HCT116 (cell line): ENCODE measurements at regions not wholly inside any gene's neighbourhood (a gene's known extent, or its start where the extent isn't known, plus 50 kb on each side); places are given as distances from the start of the nearest gene placed in this dataset.

ENCODE experiments used
- ATAC-seq: fragments of 200-7000 bp; cut with Tn5 transposase; 2 replicates; pipeline ENCODE4 v1.9.1; 2020; ENCODE audit warnings: mild to moderate bottlenecking, moderate library complexity
- BruUV-seq: library from RNA; stranded (reverse); fragments of 400-500 nt; replicated peaks from 2 replicates; lab custom pipeline; 2021; lab: Mats Ljungman, UMichigan
- CTCF ChIA-PET: fragments of 300-600 bp; sonication (Branson Sonifier 250); formaldehyde crosslinking; loops from one replicate; lab custom pipeline; 2021; ENCODE audit warnings: antibody characterized with exemption; lab: Charles Lee
- POLR2A ChIA-PET: fragments of 300-600, 350-600 bp; sonication (Branson Sonifier 250); formaldehyde crosslinking; loops from one replicate; lab custom pipeline; 2021; ENCODE audit warnings: antibody characterized with exemption; lab: Charles Lee
- RAD21 ChIA-PET, 2 experiments: fragments of 300-600 bp; sonication (Branson Sonifier 250); formaldehyde crosslinking; loops; one replicate each; lab custom pipeline; 2023; ENCODE audit warnings: low total read pairs in 2 of 2; ENCODE audit not compliant: uncharacterized antibody in 2 of 2, unreplicated experiment in 2 of 2, low non-redundant PET in 1 of 2; lab: Charles Lee
- DNase-seq: peaks from one replicate; pipeline ENCODE4 v3.0.0-alpha.2; 2010; ENCODE audit warnings: low read depth, low spot score
- H2AFZ ChIP-seq: fragments of 200-600 bp; shearing (Covaris generic), sonication (generic); 2 replicates; pipeline ENCODE4 v1.6.1; 2017; ENCODE audit warnings: low read depth, mixed run types, mixed read lengths, antibody characterized with exemption, low read length; ENCODE audit not compliant: poor library complexity, severe bottlenecking
- H3K27ac ChIP-seq: 2 replicates; pipeline ENCODE4 v1.5.1; 2012; ENCODE audit warnings: low read depth, low read length
- H3K27me3 ChIP-seq: fragments of 200-600 bp; sonication (generic); 2 replicates; pipeline ENCODE4 v1.6.1; 2016; ENCODE audit warnings: mixed run types, low read length, mixed read lengths; ENCODE audit not compliant: insufficient read depth
- H3K36me3 ChIP-seq, 2 experiments: fragments of 200-500 bp in 1 of 2; fragments of 200-600 bp in 1 of 2; sonication (Bioruptor generic) in 1 of 2; sonication (generic) in 1 of 2; 2 replicates each; pipeline versions ENCODE4 v1.5.1 to v1.6.1; 2014 to 2016; ENCODE audit warnings: low read length in 2 of 2, inconsistent platforms in 1 of 2, mixed read lengths in 1 of 2, mixed run types in 1 of 2; ENCODE audit not compliant: insufficient read depth in 2 of 2, control insufficient read depth in 1 of 2
- H3K4me1 ChIP-seq, 2 experiments: fragments of 200-600 bp in 1 of 2; sonication (generic) in 1 of 2; 2 replicates each; pipeline versions ENCODE4 v1.5.1 to v1.6.1; 2012 to 2017; ENCODE audit warnings: low read length in 2 of 2, inconsistent platforms in 1 of 2, mild to moderate bottlenecking in 1 of 2, mixed read lengths in 1 of 2, mixed run types in 1 of 2, moderate library complexity in 1 of 2; ENCODE audit not compliant: insufficient read depth in 2 of 2, control insufficient read depth in 1 of 2
- H3K4me2 ChIP-seq: fragments of 200-600 bp; sonication (generic); 2 replicates; pipeline ENCODE4 v1.6.1; 2017; ENCODE audit warnings: mixed run types, low read length, mixed read lengths
- H3K4me3 ChIP-seq, 2 experiments: fragments of 200-600 bp in 1 of 2; sonication (generic) in 1 of 2; replicated peaks in 1 of 2; 2 replicates each; pipeline ENCODE4 v1.5.1; 2011 to 2016; ENCODE audit warnings: low read length in 2 of 2, control low read depth in 1 of 2, low read depth in 1 of 2, mild to moderate bottlenecking in 1 of 2, mixed read lengths in 1 of 2, mixed run types in 1 of 2
- H3K79me2 ChIP-seq: fragments of 200-600 bp; sonication (generic); 2 replicates; pipeline ENCODE4 v1.6.1; 2017; ENCODE audit warnings: mild to moderate bottlenecking, mixed run types, low read length, moderate library complexity, mixed read lengths; ENCODE audit not compliant: insufficient read depth
- H3K9ac ChIP-seq: fragments of 200-600 bp; sonication (generic); 2 replicates; pipeline ENCODE4 v1.6.1; 2016; ENCODE audit warnings: low read length, mixed read lengths
- H3K9me2 ChIP-seq: fragments of 200-600 bp; sonication (generic), shearing (Covaris generic); 2 replicates; pipeline ENCODE4 v1.6.1; 2017; ENCODE audit warnings: mixed run types, mild to moderate bottlenecking, moderate library complexity; ENCODE audit not compliant: insufficient read depth
- H3K9me3 ChIP-seq, 2 experiments: fragments of 200-500 bp in 1 of 2; fragments of 200-600 bp in 1 of 2; sonication (Bioruptor generic) in 1 of 2; sonication (generic) in 1 of 2; 2 replicates each; pipeline ENCODE4 v1.6.1; 2014 to 2017; ENCODE audit warnings: low read length in 2 of 2, mixed read lengths in 2 of 2, inconsistent platforms in 1 of 2, low read depth in 1 of 2, mild to moderate bottlenecking in 1 of 2, mixed run types in 1 of 2, moderate library complexity in 1 of 2; ENCODE audit not compliant: control insufficient read depth in 1 of 2, insufficient read depth in 1 of 2
- H4K20me1 ChIP-seq: fragments of 200-600 bp; sonication (generic), shearing (Covaris generic); 2 replicates; pipeline ENCODE4 v1.6.1; 2017; ENCODE audit warnings: mixed run types, mild to moderate bottlenecking, moderate library complexity; ENCODE audit not compliant: insufficient read depth
- ATF3 ChIP-seq: IDR thresholded peaks from 2 replicates; pipeline ENCODE4 v1.6.1; 2012
- CBX3 ChIP-seq: IDR thresholded peaks from 2 replicates; pipeline ENCODE4 v1.6.1; 2012; ENCODE audit warnings: low read depth
- ELF1 ChIP-seq: IDR thresholded peaks from 2 replicates; pipeline ENCODE4 v1.6.1; 2012; ENCODE audit warnings: low read depth, borderline replicate concordance
- FOSL1 ChIP-seq: IDR thresholded peaks from 2 replicates; pipeline ENCODE4 v1.6.1; 2012; ENCODE audit warnings: low read depth
- JUND ChIP-seq: IDR thresholded peaks from 2 replicates; pipeline ENCODE4 v1.6.1; 2012
- POLR2AphosphoS5 ChIP-seq: IDR thresholded peaks from 2 replicates; pipeline ENCODE4 v1.6.1; 2011; ENCODE audit warnings: mild to moderate bottlenecking, low read depth, low read length, moderate library complexity
- SIN3A ChIP-seq: IDR thresholded peaks from 2 replicates; pipeline ENCODE4 v1.6.1; 2012; ENCODE audit warnings: low read depth
- SP1 ChIP-seq: IDR thresholded peaks from 2 replicates; pipeline ENCODE4 v1.6.1; 2012; ENCODE audit warnings: low read depth
- SRF ChIP-seq: IDR thresholded peaks from 2 replicates; pipeline ENCODE4 v1.6.1; 2012; ENCODE audit warnings: low read depth
- TCF7L2 ChIP-seq: IDR thresholded peaks from 2 replicates; pipeline ENCODE4 v1.7.0; 2011; ENCODE audit warnings: borderline replicate concordance, inconsistent platforms; ENCODE audit not compliant: insufficient read depth, insufficient read length; ENCODE audit errors: extremely low read depth
- intact Hi-C: fragments of 100-400 bp; cut with micrococcal nuclease; formaldehyde crosslinking; loops from 2 replicates; pipeline ENCODE4 v1.10.0; 2022
- TF ChIP-seq, protein P1 (sequence below): IDR thresholded peaks from 2 replicates; pipeline ENCODE4 v1.6.1; 2012; ENCODE audit warnings: low read depth

DNA sequence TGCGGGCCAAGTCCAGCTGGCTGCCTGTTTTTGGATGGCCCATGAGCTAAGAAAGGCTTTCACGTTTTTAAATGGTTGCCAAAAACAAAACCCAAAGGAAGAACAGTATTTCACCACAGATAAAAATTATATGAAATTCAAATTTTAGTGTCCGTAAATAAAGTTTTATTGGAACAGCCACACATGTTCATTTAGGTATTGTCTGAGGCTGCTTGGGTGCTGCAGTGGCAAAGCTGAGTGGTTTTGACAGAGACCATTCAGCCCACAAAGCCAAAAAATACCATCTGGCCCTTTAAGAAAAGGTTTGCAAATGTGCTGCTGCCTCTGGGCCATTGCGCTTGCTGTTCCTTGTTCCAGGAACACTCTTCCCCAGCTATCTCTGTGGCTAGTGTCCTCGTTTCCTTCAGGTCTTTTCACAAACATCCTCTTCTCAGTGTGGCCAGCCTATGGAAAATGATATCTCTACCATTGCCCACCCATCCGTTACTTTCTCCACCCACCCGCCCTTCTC lies 232.9 kb upstream of the CIBAR2 start:
- H3K36me3 ChIP-seq, result no peaks in the 10 kb centered on the region
- CTCF ChIA-PET, result interaction anchor here (1.0 to 1.2 kb wide), 3 partner anchors 14 to 50 kb away, joined by 3 read pairs; no protein-coding TSS in a partner anchor
- RAD21 ChIA-PET, result interaction anchor here in 1 of 2 experiments (0.6 kb wide), 1 partner anchor 1580 kb away, joined by 3 read pairs; no protein-coding TSS in a partner anchor
- ATAC-seq (no peak), DNase-seq (no peak)
- no peak overlapping the region for H3K9ac ChIP-seq
- H3K27me3 ChIP-seq, result no peaks in the 10 kb centered on the region
- BruUV-seq, result no TSS peak
- H3K4me2 ChIP-seq, result no peak overlapping the region
- H3K27ac ChIP-seq, result no peak overlapping the region
- POLR2A ChIA-PET, result no interaction called here
- no peaks in the 10 kb centered on the region for H3K79me2 ChIP-seq
- H4K20me1 ChIP-seq, result no peaks in the 10 kb centered on the region
- H3K4me3 ChIP-seq, result no peak overlapping the region
- no peak for TF ChIP-seq ELF1
- no peak for TF ChIP-seq TCF7L2
- TF ChIP-seq JUND, result no peak
- no peak for TF ChIP-seq POLR2AphosphoS5
- TF ChIP-seq SP1, result no peak
- no peak for TF ChIP-seq ATF3
- no peak for TF ChIP-seq FOSL1
- no peak for TF ChIP-seq SIN3A
- TF ChIP-seq SRF, result no peak
- TF ChIP-seq CBX3, result no peak
- TF ChIP-seq, protein P1, sequence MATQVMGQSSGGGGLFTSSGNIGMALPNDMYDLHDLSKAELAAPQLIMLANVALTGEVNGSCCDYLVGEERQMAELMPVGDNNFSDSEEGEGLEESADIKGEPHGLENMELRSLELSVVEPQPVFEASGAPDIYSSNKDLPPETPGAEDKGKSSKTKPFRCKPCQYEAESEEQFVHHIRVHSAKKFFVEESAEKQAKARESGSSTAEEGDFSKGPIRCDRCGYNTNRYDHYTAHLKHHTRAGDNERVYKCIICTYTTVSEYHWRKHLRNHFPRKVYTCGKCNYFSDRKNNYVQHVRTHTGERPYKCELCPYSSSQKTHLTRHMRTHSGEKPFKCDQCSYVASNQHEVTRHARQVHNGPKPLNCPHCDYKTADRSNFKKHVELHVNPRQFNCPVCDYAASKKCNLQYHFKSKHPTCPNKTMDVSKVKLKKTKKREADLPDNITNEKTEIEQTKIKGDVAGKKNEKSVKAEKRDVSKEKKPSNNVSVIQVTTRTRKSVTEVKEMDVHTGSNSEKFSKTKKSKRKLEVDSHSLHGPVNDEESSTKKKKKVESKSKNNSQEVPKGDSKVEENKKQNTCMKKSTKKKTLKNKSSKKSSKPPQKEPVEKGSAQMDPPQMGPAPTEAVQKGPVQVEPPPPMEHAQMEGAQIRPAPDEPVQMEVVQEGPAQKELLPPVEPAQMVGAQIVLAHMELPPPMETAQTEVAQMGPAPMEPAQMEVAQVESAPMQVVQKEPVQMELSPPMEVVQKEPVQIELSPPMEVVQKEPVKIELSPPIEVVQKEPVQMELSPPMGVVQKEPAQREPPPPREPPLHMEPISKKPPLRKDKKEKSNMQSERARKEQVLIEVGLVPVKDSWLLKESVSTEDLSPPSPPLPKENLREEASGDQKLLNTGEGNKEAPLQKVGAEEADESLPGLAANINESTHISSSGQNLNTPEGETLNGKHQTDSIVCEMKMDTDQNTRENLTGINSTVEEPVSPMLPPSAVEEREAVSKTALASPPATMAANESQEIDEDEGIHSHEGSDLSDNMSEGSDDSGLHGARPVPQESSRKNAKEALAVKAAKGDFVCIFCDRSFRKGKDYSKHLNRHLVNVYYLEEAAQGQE, result no peak
- H3K4me1 ChIP-seq, result peaks cover 5 to 6% of the 10 kb centered on the region in 2 experiments
- no peak overlapping the region for H2AFZ ChIP-seq
- intact Hi-C loops, result no loop called here
- no peaks in the 10 kb centered on the region for H3K9me3 ChIP-seq
- H3K9me2 ChIP-seq, result no peaks in the 10 kb centered on the region
